Neuronal stem cell (in vitro differentiated cells): ENCODE measurements at regions not wholly inside any gene's neighbourhood (a gene's known extent, or its start where the extent isn't known, plus 50 kb on each side); places are given as distances from the start of the nearest gene placed in this dataset.
A peak's percentile ranks its signal among the peaks of the same experiment; 100 is the strongest.

Source experiments
- DNase-seq: peaks from one replicate; pipeline ENCODE4 v3.0.0-alpha.2; 2013; ENCODE audit warnings: low spot score
- H2AFZ ChIP-seq: one replicate; pipeline ENCODE4 v1.6.1; 2013; ENCODE audit warnings: mild to moderate bottlenecking, low read length, inconsistent platforms
- H2AK5ac ChIP-seq: 2 replicates; pipeline ENCODE4 v1.6.1; 2013; ENCODE audit warnings: low read depth, mild to moderate bottlenecking, inconsistent platforms, low read length, moderate library complexity, mixed read lengths
- H2BK120ac ChIP-seq: 2 replicates; pipeline ENCODE4 v1.6.1; 2013; ENCODE audit warnings: low read depth, mild to moderate bottlenecking, inconsistent platforms, low read length, moderate library complexity, mixed read lengths
- H2BK12ac ChIP-seq: one replicate; pipeline ENCODE4 v1.6.1; 2013; ENCODE audit warnings: low read length, inconsistent platforms
- H2BK15ac ChIP-seq: 2 replicates; pipeline ENCODE4 v1.6.1; 2013; ENCODE audit warnings: mild to moderate bottlenecking, low read length, inconsistent platforms, mixed read lengths
- H2BK5ac ChIP-seq: one replicate; pipeline ENCODE4 v1.6.1; 2013; ENCODE audit warnings: inconsistent platforms, mild to moderate bottlenecking, low read length, moderate library complexity
- H3K14ac ChIP-seq: one replicate; pipeline ENCODE4 v1.6.1; 2013; ENCODE audit warnings: low read length, inconsistent platforms
- H3K18ac ChIP-seq: 2 replicates; pipeline ENCODE4 v1.6.1; 2013; ENCODE audit warnings: low read length, inconsistent platforms
- H3K23ac ChIP-seq: 2 replicates; pipeline ENCODE4 v1.6.1; 2013; ENCODE audit warnings: low read depth, mild to moderate bottlenecking, mixed read lengths, low read length, inconsistent platforms; ENCODE audit not compliant: poor library complexity
- H3K27ac ChIP-seq: replicated peaks from 3 replicates; pipeline ENCODE4 v1.5.1; 2013; ENCODE audit warnings: low read length, inconsistent platforms
- H3K27me3 ChIP-seq, 3 experiments: 2 replicates each; pipeline ENCODE4 v1.6.1; 2013; ENCODE audit warnings: low read length in 3 of 3, mild to moderate bottlenecking in 2 of 3, inconsistent platforms in 1 of 3, low read depth in 1 of 3, mixed read lengths in 1 of 3, moderate library complexity in 1 of 3; ENCODE audit not compliant: control insufficient read depth in 3 of 3, insufficient read depth in 3 of 3
- H3K36me3 ChIP-seq, 2 donors: replicated peaks in 1 of 2; 2 replicates each; pipeline ENCODE4 v1.6.1; 2013; ENCODE audit warnings: low read length in 2 of 2; ENCODE audit not compliant: control insufficient read depth in 2 of 2, insufficient read depth in 2 of 2
- H3K4ac ChIP-seq: 2 replicates; pipeline ENCODE4 v1.6.1; 2013; ENCODE audit warnings: inconsistent platforms, mild to moderate bottlenecking, low read length, moderate library complexity
- H3K4me1 ChIP-seq, 2 donors: 1 replicate in 1 of 2; 2 replicates in 1 of 2; pipeline ENCODE4 v1.6.1; 2013; ENCODE audit warnings: low read length in 2 of 2, low read depth in 1 of 2; ENCODE audit not compliant: control insufficient read depth in 2 of 2, insufficient read depth in 1 of 2
- H3K4me2 ChIP-seq: one replicate; pipeline ENCODE4 v1.6.1; 2013; ENCODE audit warnings: mild to moderate bottlenecking, low read length, inconsistent platforms; ENCODE audit not compliant: insufficient read depth, poor library complexity, severe bottlenecking
- H3K4me3 ChIP-seq, 2 donors: 2 replicates each; pipeline ENCODE4 v1.5.1; 2013; ENCODE audit warnings: low read length in 2 of 2, mild to moderate bottlenecking in 2 of 2, inconsistent platforms in 1 of 2, moderate library complexity in 1 of 2
- H3K79me1 ChIP-seq: one replicate; pipeline ENCODE4 v1.6.1; 2013; ENCODE audit warnings: low read depth, mild to moderate bottlenecking, inconsistent platforms, low read length, moderate library complexity
- H3K9ac ChIP-seq: one replicate; pipeline ENCODE4 v1.6.1; 2013; ENCODE audit warnings: mild to moderate bottlenecking, low read depth, low read length, inconsistent platforms; ENCODE audit not compliant: poor library complexity
- H3K9me3 ChIP-seq, 2 donors: replicated peaks in 1 of 2; 2 replicates each; pipeline versions ENCODE3 to v1.6.1; 2013; ENCODE audit warnings: low read length in 2 of 2, mild to moderate bottlenecking in 2 of 2, inconsistent platforms in 1 of 2, low read depth in 1 of 2, mixed read lengths in 1 of 2, moderate library complexity in 1 of 2; ENCODE audit not compliant: control insufficient read depth in 2 of 2, insufficient read depth in 1 of 2
- H4K8ac ChIP-seq: one replicate; pipeline ENCODE4 v1.6.1; 2013; ENCODE audit warnings: low read depth, mild to moderate bottlenecking, inconsistent platforms, low read length, moderate library complexity
- H4K91ac ChIP-seq: one replicate; pipeline ENCODE4 v1.6.1; 2013; ENCODE audit warnings: low read length, low read depth, mild to moderate bottlenecking, inconsistent platforms; ENCODE audit not compliant: poor library complexity
- WGBS, 2 donors: extraction: QIAGEN DNeasy Blood & Tissue Kit; methylation state at CpG; one replicate each; pipeline ENCODE4 v1.1.7; 2013; ENCODE audit warnings: missing lambda C conversion rate in 2 of 2, mixed read lengths in 1 of 2; ENCODE audit not compliant: insufficient read length in 2 of 2, insufficient replicate concordance in 1 of 2; ENCODE audit errors: extremely low coverage in 2 of 2; 5-methylcytosine and 5-hydroxymethylcytosine counted together

- Histone ChIP-seq H3K27me3 (no peaks in the 10 kb centered on the region), H3K27ac (no peak overlapping the region), H2BK5ac (no peak overlapping the region), H2AFZ (no peak overlapping the region), H3K79me1 (no peaks in the 10 kb centered on the region), H4K91ac (no peak overlapping the region), H3K14ac (no peak overlapping the region), H3K4me1 (no peaks in the 10 kb centered on the region), H3K4me2 (no peak overlapping the region), H3K9ac (no peak overlapping the region), H4K8ac (no peak overlapping the region), H2BK12ac (no peak overlapping the region), H3K36me3 (no peaks in the 10 kb centered on the region), H3K18ac (no peak overlapping the region), H3K9me3 (peaks cover 0 to 18% of the 10 kb centered on the region in 2 donors), H2BK15ac (no peak overlapping the region), H3K23ac (no peak overlapping the region), H3K4ac (no peak overlapping the region), H2BK120ac (no peak overlapping the region), H2AK5ac (no peak overlapping the region), H3K4me3 (no peak overlapping the region)
- no peak for DNase-seq
- WGBS, 2 donors, result no CpG with 5 or more reads among the region's 5 CpGs
Observed at GRCh38 chr13:74794147-74794546, 659.9 kb upstream of the KLF12 start.

DNA sequence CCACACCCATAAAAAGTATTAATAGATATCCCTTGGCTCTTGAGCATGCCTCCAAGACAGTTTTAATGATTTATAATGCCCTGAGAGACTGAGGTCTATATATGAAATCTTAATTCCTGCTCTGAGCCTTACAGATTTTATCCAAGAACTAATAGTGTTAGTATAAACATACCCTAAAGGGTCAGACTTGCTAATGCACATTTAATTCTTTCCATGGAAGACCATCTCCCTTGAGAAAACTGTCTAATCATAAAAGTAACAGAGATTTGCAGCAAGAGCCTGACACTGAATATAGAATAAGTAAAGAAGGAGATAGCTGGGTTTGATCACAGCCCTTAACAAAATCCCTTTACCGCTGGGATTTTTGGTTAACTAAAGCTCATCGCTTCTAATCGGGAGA, 650.8 kb upstream of the KLF12 start:
- H2BK12ac ChIP-seq, result no peak overlapping the region
- WGBS, 2 donors, result no CpG with 5 or more reads among the region's 3 CpGs
- DNase-seq, result no peak
- no peak overlapping the region for H2BK5ac ChIP-seq
- no peak overlapping the region for H3K4ac ChIP-seq
- no peak overlapping the region for H4K91ac ChIP-seq
- no peak overlapping the region for H3K4me3 ChIP-seq
- no peak overlapping the region for H2BK120ac ChIP-seq
- H2AFZ ChIP-seq, result peak overlapping the region; percentile 18
- no peaks in the 10 kb centered on the region for H3K9me3 ChIP-seq
- H3K36me3 ChIP-seq, result no peaks in the 10 kb centered on the region
- no peak overlapping the region for H3K14ac ChIP-seq
- H4K8ac ChIP-seq, result no peak overlapping the region
- H3K79me1 ChIP-seq, result no peaks in the 10 kb centered on the region
- peaks cover 0 to 9% of the 10 kb centered on the region in 2 donors for H3K4me1 ChIP-seq
- no peaks in the 10 kb centered on the region for H3K27me3 ChIP-seq
- H2BK15ac ChIP-seq, result no peak overlapping the region
- no peak overlapping the region for H3K18ac ChIP-seq
- H3K9ac ChIP-seq, result no peak overlapping the region
- H3K27ac ChIP-seq, result no peak overlapping the region
- H2AK5ac ChIP-seq, result no peak overlapping the region
- no peak overlapping the region for H3K23ac ChIP-seq
- no peak overlapping the region for H3K4me2 ChIP-seq

DNA sequence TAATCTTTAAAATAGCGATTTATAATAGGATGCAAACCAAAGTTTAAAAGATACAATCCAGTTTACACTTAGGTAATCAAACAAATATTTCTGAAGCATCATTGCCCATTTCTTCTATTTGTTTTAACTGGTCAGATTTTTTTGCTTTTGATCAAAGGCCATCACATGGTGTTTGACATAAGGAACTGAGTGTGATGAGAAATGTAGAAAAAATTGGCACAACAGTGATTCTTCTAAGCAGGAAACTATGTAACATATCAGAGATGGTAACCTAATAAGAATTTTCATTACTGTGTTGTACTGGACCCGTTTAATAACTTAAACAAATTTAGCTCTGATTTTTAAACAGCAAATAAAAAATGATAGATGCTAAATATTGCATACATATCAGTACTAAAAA, 644.7 kb upstream of the KLF12 start:
- Histone ChIP-seq H2BK12ac (no peak overlapping the region), H2AK5ac (no peak overlapping the region), H2BK15ac (no peak overlapping the region), H3K18ac (no peak overlapping the region), H3K36me3 (no peaks in the 10 kb centered on the region), H3K4me1 (peaks cover 0 to 14% of the 10 kb centered on the region in 2 donors), H2BK120ac (no peak overlapping the region), H2BK5ac (no peak overlapping the region), H3K9ac (no peak overlapping the region), H3K9me3 (no peaks in the 10 kb centered on the region), H3K4ac (no peak overlapping the region), H3K23ac (no peak overlapping the region), H3K27me3 (no peaks in the 10 kb centered on the region), H4K8ac (no peak overlapping the region), H3K4me2 (no peak overlapping the region), H3K27ac (no peak overlapping the region), H4K91ac (no peak overlapping the region), H3K79me1 (no peaks in the 10 kb centered on the region), H3K14ac (no peak overlapping the region), H3K4me3 (no peak overlapping the region), H2AFZ (no peak overlapping the region)
- DNase-seq, result no peak
- no CpG with 5 or more reads among the region's 2 CpGs for WGBS, 2 donors

DNA sequence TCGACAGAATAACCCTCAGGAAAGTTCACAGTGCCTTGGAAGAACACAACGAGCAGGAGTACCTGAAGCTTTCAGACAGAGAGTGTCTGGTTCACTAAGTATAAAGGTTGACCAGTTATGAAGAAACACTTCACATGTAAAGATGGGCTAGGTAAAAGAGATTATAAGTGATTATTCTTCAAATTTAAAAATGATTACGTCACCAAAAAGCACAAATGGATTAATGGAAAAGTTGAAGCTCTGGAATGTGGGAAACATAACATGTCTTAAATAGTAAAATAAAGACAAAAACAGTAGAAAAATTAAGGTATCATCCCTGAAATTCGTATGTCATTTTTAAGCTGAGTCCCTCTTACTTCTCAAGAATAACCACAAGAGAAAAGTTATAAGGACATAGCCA, 643.9 kb upstream of the KLF12 start:
- Histone ChIP-seq H3K9me3 (no peaks in the 10 kb centered on the region), H3K36me3 (no peaks in the 10 kb centered on the region), H3K79me1 (no peaks in the 10 kb centered on the region), H3K14ac (no peak overlapping the region), H2BK120ac (no peak overlapping the region), H3K18ac (no peak overlapping the region), H4K8ac (no peak overlapping the region), H2BK5ac (no peak overlapping the region), H4K91ac (no peak overlapping the region), H3K9ac (no peak overlapping the region), H3K23ac (no peak overlapping the region), H3K4me1 (peaks cover 0 to 14% of the 10 kb centered on the region in 2 donors), H2AFZ (no peak overlapping the region), H3K4ac (no peak overlapping the region), H3K4me2 (no peak overlapping the region), H2BK15ac (no peak overlapping the region), H3K27me3 (no peaks in the 10 kb centered on the region), H2AK5ac (no peak overlapping the region), H3K27ac (no peak overlapping the region), H2BK12ac (no peak overlapping the region), H3K4me3 (no peak overlapping the region)
- no CpG with 5 or more reads among the region's 4 CpGs for WGBS, 2 donors
- DNase-seq, result no peak
